ENCODE measurements at regions not wholly inside any gene's neighbourhood (a gene's known extent, or its start where the extent isn't known, plus 50 kb on each side); places are given as distances from the start of the nearest gene placed in this dataset.
"Not testable (repeated sequence)": the region's sequence is repeated elsewhere in the genome, so short reads cannot be mapped to it uniquely, and the experiment has no call there.

DNA sequence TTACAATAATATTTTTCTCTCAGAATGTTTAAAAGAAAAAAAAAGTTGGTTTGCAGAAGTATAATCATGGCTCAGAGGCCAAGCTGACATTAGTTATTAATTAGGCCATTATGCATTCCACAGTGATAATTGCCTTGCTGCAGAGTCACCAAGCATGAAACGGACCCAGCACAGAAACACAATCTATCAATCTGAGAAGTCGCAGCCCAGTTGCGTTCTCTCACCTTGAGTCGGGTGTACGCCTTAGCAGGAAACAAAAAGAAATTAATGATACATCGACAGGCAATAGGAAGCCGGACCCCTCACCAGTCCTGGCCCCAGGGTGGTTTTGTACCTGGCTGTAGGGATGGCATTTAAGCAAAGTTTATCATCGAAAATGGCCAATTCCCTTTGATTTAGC lies 129.7 kb downstream of the PHETA1 start:
- DNase-seq (ENCODE audit: extremely low spot score, unreplicated experiment) = no peak
- no peaks in the 10 kb centered on the region for H3K4me1 Mint-ChIP-seq (ENCODE audit: unreplicated experiment)
- H3K9me3 Mint-ChIP-seq (ENCODE audit: unreplicated experiment) = peaks cover 3% of the 10 kb centered on the region
- no peaks in the 10 kb centered on the region for H3K36me3 Mint-ChIP-seq (ENCODE audit: unreplicated experiment)
- TF ChIP-seq CTCF (IDR thresholded peaks at IDR 0.05) = no peak
- H3K4me3 Mint-ChIP-seq (ENCODE audit: unreplicated experiment) = no peak overlapping the region
- peaks cover 5% of the 10 kb centered on the region for H3K27me3 Mint-ChIP-seq (ENCODE audit: unreplicated experiment)
- no peak overlapping the region for H3K27ac Mint-ChIP-seq (ENCODE audit: unreplicated experiment)

- TF ChIP-seq CTCF (IDR thresholded peaks at IDR 0.05) = no peak
- peaks cover 3% of the 10 kb centered on the region for H3K9me3 Mint-ChIP-seq (ENCODE audit: unreplicated experiment)
- no peak overlapping the region for H3K27ac Mint-ChIP-seq (ENCODE audit: unreplicated experiment)
- DNase-seq (ENCODE audit: extremely low spot score, unreplicated experiment) = no peak
- H3K36me3 Mint-ChIP-seq (ENCODE audit: unreplicated experiment) = no peaks in the 10 kb centered on the region
- H3K4me1 Mint-ChIP-seq (ENCODE audit: unreplicated experiment) = no peaks in the 10 kb centered on the region
- no peak overlapping the region for H3K4me3 Mint-ChIP-seq (ENCODE audit: unreplicated experiment)
- peaks cover 6% of the 10 kb centered on the region for H3K27me3 Mint-ChIP-seq (ENCODE audit: unreplicated experiment)
Measured at GRCh38 chr12:111238075-111238734, 130.7 kb downstream of the PHETA1 start.

DNA sequence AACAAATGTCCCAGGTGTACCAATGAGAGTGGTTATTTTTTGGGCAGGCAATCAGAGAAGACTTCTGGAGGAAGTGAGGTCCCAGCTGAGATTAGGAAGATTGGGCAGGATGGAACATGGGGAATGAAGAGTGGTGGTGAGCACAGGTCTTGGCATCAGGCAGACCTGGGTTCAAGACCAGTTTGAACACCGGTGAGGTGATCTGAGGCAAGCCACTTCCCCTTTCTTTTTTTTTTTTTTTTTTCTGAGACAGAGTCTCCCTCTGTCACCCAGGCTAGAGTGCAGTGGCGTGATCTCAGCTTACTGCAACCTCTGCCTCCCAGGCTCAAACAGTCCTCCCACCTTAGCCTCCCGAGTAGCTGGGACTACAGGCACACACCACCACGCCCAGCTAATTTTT lies 134.4 kb downstream of the PHETA1 start:
- H3K4me1 Mint-ChIP-seq (ENCODE audit: unreplicated experiment); H3K4me3 Mint-ChIP-seq (ENCODE audit: unreplicated experiment); H3K9me3 Mint-ChIP-seq (ENCODE audit: unreplicated experiment); H3K36me3 Mint-ChIP-seq (ENCODE audit: unreplicated experiment); H3K27ac Mint-ChIP-seq (ENCODE audit: unreplicated experiment); H3K27me3 Mint-ChIP-seq (ENCODE audit: unreplicated experiment); DNase-seq (ENCODE audit: extremely low spot score, unreplicated experiment): not testable (repeated sequence)

- TF ChIP-seq CTCF (IDR thresholded peaks at IDR 0.05) = no peak
- Mint-ChIP-seq H3K4me3 (ENCODE audit: unreplicated experiment) (no peak overlapping the region), H3K36me3 (ENCODE audit: unreplicated experiment) (no peaks in the 10 kb centered on the region), H3K4me1 (ENCODE audit: unreplicated experiment) (no peaks in the 10 kb centered on the region), H3K27ac (ENCODE audit: unreplicated experiment) (no peak overlapping the region), H3K27me3 (ENCODE audit: unreplicated experiment) (peaks cover 11% of the 10 kb centered on the region), H3K9me3 (ENCODE audit: unreplicated experiment) (no peaks in the 10 kb centered on the region)
- DNase-seq (ENCODE audit: extremely low spot score, unreplicated experiment) = no peak
Measured at GRCh38 chr12:111233786-111234185, 135.1 kb downstream of the PHETA1 start.

DNA sequence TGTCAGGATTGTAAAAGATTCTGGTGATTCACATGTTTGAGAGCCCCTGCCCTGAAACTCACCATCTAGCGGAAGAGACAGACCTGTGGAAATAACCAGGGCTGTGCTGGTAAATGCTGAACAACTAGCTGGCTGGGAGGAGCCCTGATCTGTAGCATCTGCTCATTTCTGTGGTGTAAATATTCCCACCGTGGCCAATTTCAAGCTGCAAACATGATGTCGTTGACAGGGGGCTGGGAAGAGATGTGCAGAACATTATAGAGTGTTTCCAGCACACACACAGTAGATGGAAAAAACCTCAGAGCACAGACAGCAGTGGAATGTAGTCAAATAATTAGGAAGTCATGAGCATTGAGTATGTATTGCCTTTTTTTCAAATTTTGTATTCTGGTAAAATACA lies 138.2 kb downstream of the PHETA1 start:
- Mint-ChIP-seq H3K4me1 (ENCODE audit: unreplicated experiment) (no peaks in the 10 kb centered on the region), H3K9me3 (ENCODE audit: unreplicated experiment) (no peaks in the 10 kb centered on the region), H3K36me3 (ENCODE audit: unreplicated experiment) (no peaks in the 10 kb centered on the region), H3K27ac (ENCODE audit: unreplicated experiment) (no peak overlapping the region), H3K4me3 (ENCODE audit: unreplicated experiment) (no peak overlapping the region), H3K27me3 (ENCODE audit: unreplicated experiment) (peaks cover 11% of the 10 kb centered on the region)
- no peak for TF ChIP-seq CTCF (IDR thresholded peaks at IDR 0.05)
- DNase-seq (ENCODE audit: extremely low spot score, unreplicated experiment) = no peak

All from osteocyte (in vitro differentiated cells).